ENCODE measurements at regions not wholly inside any gene's neighbourhood (a gene's known extent, or its start where the extent isn't known, plus 50 kb on each side); places are given as distances from the start of the nearest gene placed in this dataset.

GRCh38 chr3:165444745-165445144 is 248.6 kb upstream of the SLITRK3 start (continued):
- TF ChIP-seq CREB5 (CRISPR knock-in tag; IDR thresholded peaks at IDR 0.05; ENCODE audit: low read depth), result no peak
- no peak for TF ChIP-seq ESRRG (CRISPR knock-in tag; IDR thresholded peaks at IDR 0.05)
- no peak for TF ChIP-seq ZNF565 (CRISPR knock-in tag; conservative IDR thresholded peaks at IDR 0.05; ENCODE audit: low read depth)
- TF ChIP-seq ZNF8 (CRISPR knock-in tag; IDR thresholded peaks at IDR 0.05), result no peak
- no peak for TF ChIP-seq PATZ1 (CRISPR knock-in tag; IDR thresholded peaks at IDR 0.05; ENCODE audit: borderline replicate concordance)
- no peak for TF ChIP-seq ZC3H10 (CRISPR knock-in tag; IDR thresholded peaks at IDR 0.05)
- TF ChIP-seq TCF4 (CRISPR knock-in tag; IDR thresholded peaks at IDR 0.05; ENCODE audit: borderline replicate concordance), result no peak
- TF ChIP-seq BACH2 (CRISPR knock-in tag; IDR thresholded peaks at IDR 0.05; ENCODE audit: borderline replicate concordance), result no peak

GRCh38 chr3:165443664-165444063 is 247.5 kb upstream of the SLITRK3 start:
- ATAC-seq, result no peak
- TF ChIP-seq ESRRG (CRISPR knock-in tag; IDR thresholded peaks at IDR 0.05) (no peak), PPARA (CRISPR knock-in tag; IDR thresholded peaks at IDR 0.05; ENCODE audit: borderline replicate concordance) (no peak), ARNTL (CRISPR knock-in tag; IDR thresholded peaks at IDR 0.05; ENCODE audit: borderline replicate concordance, low read depth) (no peak), ZNF565 (CRISPR knock-in tag; conservative IDR thresholded peaks at IDR 0.05; ENCODE audit: low read depth) (no peak), ZNF8 (CRISPR knock-in tag; IDR thresholded peaks at IDR 0.05) (no peak), TCF4 (CRISPR knock-in tag; IDR thresholded peaks at IDR 0.05; ENCODE audit: borderline replicate concordance) (no peak), PATZ1 (CRISPR knock-in tag; IDR thresholded peaks at IDR 0.05; ENCODE audit: borderline replicate concordance) (no peak)

DNA sequence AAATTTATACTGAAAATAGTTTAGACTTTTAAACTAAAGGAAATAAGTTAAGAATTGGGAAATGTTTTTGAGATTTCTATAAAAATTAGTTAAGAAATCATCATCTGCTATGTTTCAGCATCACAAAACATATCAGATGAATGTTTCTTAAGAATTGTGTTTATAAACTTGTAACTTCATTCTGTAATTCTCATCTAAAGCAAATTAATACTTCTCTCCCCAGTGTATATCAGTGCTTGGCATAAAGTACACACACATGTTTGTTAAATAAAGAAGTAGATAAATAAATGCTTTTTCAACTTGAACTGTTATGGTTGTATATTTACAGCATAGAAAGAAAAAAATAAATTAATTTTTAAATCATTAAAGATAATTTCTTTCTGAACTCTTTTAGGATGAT is 245.9 kb upstream of the SLITRK3 start:
- no peak for ATAC-seq
- TF ChIP-seq OSR1 (CRISPR knock-in tag; IDR thresholded peaks at IDR 0.05), result no peak
- TF ChIP-seq, protein P1, sequence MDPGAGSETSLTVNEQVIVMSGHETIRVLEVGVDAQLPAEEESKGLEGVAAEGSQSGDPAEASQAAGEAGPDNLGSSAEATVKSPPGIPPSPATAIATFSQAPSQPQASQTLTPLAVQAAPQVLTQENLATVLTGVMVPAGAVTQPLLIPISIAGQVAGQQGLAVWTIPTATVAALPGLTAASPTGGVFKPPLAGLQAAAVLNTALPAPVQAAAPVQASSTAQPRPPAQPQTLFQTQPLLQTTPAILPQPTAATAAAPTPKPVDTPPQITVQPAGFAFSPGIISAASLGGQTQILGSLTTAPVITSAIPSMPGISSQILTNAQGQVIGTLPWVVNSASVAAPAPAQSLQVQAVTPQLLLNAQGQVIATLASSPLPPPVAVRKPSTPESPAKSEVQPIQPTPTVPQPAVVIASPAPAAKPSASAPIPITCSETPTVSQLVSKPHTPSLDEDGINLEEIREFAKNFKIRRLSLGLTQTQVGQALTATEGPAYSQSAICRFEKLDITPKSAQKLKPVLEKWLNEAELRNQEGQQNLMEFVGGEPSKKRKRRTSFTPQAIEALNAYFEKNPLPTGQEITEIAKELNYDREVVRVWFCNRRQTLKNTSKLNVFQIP (CRISPR knock-in tag; IDR thresholded peaks at IDR 0.05; ENCODE audit: borderline replicate concordance, low read depth), result no peak
- no peak for TF ChIP-seq GLIS3 (CRISPR knock-in tag; IDR thresholded peaks at IDR 0.05)
- no peak for TF ChIP-seq ARNTL (CRISPR knock-in tag; IDR thresholded peaks at IDR 0.05; ENCODE audit: borderline replicate concordance, low read depth)
- TF ChIP-seq ISL1 (CRISPR knock-in tag; IDR thresholded peaks at IDR 0.05), result no peak
- no peak for TF ChIP-seq ZNF8 (CRISPR knock-in tag; IDR thresholded peaks at IDR 0.05)
- no peak for TF ChIP-seq ESRRG (CRISPR knock-in tag; IDR thresholded peaks at IDR 0.05)
- no peak for TF ChIP-seq ZFP30 (CRISPR knock-in tag; IDR thresholded peaks at IDR 0.05)
- TF ChIP-seq, protein P2, sequence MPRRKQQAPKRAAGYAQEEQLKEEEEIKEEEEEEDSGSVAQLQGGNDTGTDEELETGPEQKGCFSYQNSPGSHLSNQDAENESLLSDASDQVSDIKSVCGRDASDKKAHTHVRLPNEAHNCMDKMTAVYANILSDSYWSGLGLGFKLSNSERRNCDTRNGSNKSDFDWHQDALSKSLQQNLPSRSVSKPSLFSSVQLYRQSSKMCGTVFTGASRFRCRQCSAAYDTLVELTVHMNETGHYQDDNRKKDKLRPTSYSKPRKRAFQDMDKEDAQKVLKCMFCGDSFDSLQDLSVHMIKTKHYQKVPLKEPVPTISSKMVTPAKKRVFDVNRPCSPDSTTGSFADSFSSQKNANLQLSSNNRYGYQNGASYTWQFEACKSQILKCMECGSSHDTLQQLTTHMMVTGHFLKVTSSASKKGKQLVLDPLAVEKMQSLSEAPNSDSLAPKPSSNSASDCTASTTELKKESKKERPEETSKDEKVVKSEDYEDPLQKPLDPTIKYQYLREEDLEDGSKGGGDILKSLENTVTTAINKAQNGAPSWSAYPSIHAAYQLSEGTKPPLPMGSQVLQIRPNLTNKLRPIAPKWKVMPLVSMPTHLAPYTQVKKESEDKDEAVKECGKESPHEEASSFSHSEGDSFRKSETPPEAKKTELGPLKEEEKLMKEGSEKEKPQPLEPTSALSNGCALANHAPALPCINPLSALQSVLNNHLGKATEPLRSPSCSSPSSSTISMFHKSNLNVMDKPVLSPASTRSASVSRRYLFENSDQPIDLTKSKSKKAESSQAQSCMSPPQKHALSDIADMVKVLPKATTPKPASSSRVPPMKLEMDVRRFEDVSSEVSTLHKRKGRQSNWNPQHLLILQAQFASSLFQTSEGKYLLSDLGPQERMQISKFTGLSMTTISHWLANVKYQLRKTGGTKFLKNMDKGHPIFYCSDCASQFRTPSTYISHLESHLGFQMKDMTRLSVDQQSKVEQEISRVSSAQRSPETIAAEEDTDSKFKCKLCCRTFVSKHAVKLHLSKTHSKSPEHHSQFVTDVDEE (CRISPR knock-in tag; IDR thresholded peaks at IDR 0.05), result no peak
- no peak for TF ChIP-seq CREB5 (CRISPR knock-in tag; IDR thresholded peaks at IDR 0.05; ENCODE audit: low read depth)
- TF ChIP-seq PATZ1 (CRISPR knock-in tag; IDR thresholded peaks at IDR 0.05; ENCODE audit: borderline replicate concordance), result no peak
- TF ChIP-seq TOX (CRISPR knock-in tag; IDR thresholded peaks at IDR 0.05; ENCODE audit: borderline replicate concordance), result no peak
- no peak for TF ChIP-seq ZNF70 (CRISPR knock-in tag; IDR thresholded peaks at IDR 0.05)
- no peak for TF ChIP-seq PPARA (CRISPR knock-in tag; IDR thresholded peaks at IDR 0.05; ENCODE audit: borderline replicate concordance)
- TF ChIP-seq, protein P3, sequence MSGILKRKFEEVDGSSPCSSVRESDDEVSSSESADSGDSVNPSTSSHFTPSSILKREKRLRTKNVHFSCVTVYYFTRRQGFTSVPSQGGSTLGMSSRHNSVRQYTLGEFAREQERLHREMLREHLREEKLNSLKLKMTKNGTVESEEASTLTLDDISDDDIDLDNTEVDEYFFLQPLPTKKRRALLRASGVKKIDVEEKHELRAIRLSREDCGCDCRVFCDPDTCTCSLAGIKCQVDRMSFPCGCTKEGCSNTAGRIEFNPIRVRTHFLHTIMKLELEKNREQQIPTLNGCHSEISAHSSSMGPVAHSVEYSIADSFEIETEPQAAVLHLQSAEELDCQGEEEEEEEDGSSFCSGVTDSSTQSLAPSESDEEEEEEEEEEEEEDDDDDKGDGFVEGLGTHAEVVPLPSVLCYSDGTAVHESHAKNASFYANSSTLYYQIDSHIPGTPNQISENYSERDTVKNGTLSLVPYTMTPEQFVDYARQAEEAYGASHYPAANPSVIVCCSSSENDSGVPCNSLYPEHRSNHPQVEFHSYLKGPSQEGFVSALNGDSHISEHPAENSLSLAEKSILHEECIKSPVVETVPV (CRISPR knock-in tag; IDR thresholded peaks at IDR 0.05), result no peak
- TF ChIP-seq BACH2 (CRISPR knock-in tag; IDR thresholded peaks at IDR 0.05; ENCODE audit: borderline replicate concordance), result no peak
- TF ChIP-seq ZFP3 (CRISPR knock-in tag; IDR thresholded peaks at IDR 0.05), result no peak
- TF ChIP-seq ZC3H10 (CRISPR knock-in tag; IDR thresholded peaks at IDR 0.05), result no peak
- no peak for TF ChIP-seq SNAI2 (CRISPR knock-in tag; IDR thresholded peaks at IDR 0.05)
- no peak for TF ChIP-seq ZNF565 (CRISPR knock-in tag; conservative IDR thresholded peaks at IDR 0.05; ENCODE audit: low read depth)
